ENCODE measurements at regions not wholly inside any gene's neighbourhood (a gene's known extent, or its start where the extent isn't known, plus 50 kb on each side); places are given as distances from the start of the nearest gene placed in this dataset.
"Not testable (repeated sequence)": the region's sequence is repeated elsewhere in the genome, so short reads cannot be mapped to it uniquely, and the experiment has no call there.

DNA sequence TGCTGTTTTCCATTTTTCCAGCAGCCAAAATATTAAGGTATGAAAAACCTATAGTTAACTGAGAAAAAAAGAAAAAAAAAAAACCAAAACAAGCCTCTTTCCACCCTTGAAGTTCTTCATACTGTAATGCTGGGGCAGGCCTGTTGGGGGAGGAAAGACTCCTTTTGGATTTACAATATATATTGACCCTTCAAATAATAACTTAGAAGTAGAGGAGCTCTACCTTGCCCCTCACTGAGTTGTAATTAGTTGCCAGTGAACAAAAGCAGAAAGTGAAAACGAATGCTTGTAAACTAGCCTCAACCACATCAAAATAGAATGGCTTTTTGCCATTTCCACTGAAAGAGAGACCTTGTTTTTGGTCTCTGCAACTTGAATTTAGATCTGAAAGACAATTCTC, 326.6 kb downstream of the NR2F2 start:
- Histone ChIP-seq H3K27me3 (ENCODE audit: control insufficient read depth in 1 of 2, insufficient read depth in 2 of 2, low read length in 2 of 2) (no peaks in the 10 kb centered on the region), H2AFZ (ENCODE audit: low read length) (no peak overlapping the region), H3K9me3 (ENCODE audit: low read length) (no peaks in the 10 kb centered on the region), H4K20me1 (ENCODE audit: insufficient read depth, low read length) (no peaks in the 10 kb centered on the region), H3K4me3 (replicated peaks in 1 of 3; ENCODE audit: insufficient read depth in 1 of 3, low read depth in 2 of 3, low read length in 3 of 3) (no peak overlapping the region), H3K4me2 (ENCODE audit: low read depth, low read length) (no peak overlapping the region), H3K4me1 (ENCODE audit: insufficient read depth, low read length) (no peaks in the 10 kb centered on the region), H3K79me2 (ENCODE audit: insufficient read depth, low read length) (no peaks in the 10 kb centered on the region), H3K36me3 (replicated peaks in 1 of 2; ENCODE audit: control insufficient read depth in 1 of 2, insufficient read depth in 2 of 2, low read length in 2 of 2) (no peaks in the 10 kb centered on the region), H3K27ac (ENCODE audit: extremely low read length, insufficient read depth, low read length) (no peak overlapping the region), H3K9ac (ENCODE audit: insufficient read depth, low read depth, low read length) (no peak overlapping the region)
- ChIA-PET POLR2A (no interaction called here), CTCF (ENCODE audit: low intra/inter-chr PET ratio, low total read pairs) (no interaction called here)
- WGBS (ENCODE audit: low lambda C conversion rate): 5% methylated on average over 1 of the region's 1 CpG
- FAIRE-seq (no peak), ATAC-seq (no peak), DNase-seq (ENCODE audit: low spot score) (no peak)
- intact Hi-C loops (cut with micrococcal nuclease; ENCODE audit: unreplicated experiment): no loop called here
- in situ Hi-C loops (cut with HindIII; ENCODE audit: extremely low pct_ligation_motif_present, low pct_unique_long_range_greater_than_20kb): no loop called here
- no peak for TF ChIP-seq ZNF569 (CRISPR knock-in tag; IDR thresholded peaks at IDR 0.05; ENCODE audit: borderline replicate concordance)
- no peak for TF ChIP-seq KDM5B (CRISPR knock-in tag; IDR thresholded peaks at IDR 0.05; ENCODE audit: borderline replicate concordance)
- no peak for TF ChIP-seq ZNF546 (CRISPR knock-in tag; conservative IDR thresholded peaks at IDR 0.05)
- BruUV-seq (replicated peaks): no TSS peak

DNA sequence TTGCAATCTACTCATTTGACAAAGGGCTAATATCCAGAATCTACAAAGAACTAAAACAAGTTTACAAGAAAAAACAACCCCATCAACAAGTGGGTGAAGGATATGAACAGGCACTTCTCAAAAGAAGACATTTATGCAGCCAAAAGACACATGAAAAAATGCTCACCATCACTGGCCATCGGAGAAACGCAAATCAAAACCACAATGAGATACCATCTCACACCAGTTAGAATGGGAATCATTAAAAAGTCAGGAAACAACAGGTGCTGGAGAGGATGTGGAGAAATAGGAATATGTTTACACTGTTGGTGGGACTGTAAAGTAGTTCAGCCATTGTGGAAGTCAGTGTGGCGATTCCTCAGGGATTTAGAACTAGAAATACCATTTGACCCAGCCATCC, 336.5 kb downstream of the NR2F2 start:
- BruUV-seq (replicated peaks); H3K79me2 ChIP-seq (ENCODE audit: insufficient read depth, low read length); H2AFZ ChIP-seq (ENCODE audit: low read length); CTCF ChIA-PET (ENCODE audit: low intra/inter-chr PET ratio, low total read pairs); H3K4me2 ChIP-seq (ENCODE audit: low read depth, low read length); POLR2A ChIA-PET; ATAC-seq; DNase-seq (ENCODE audit: low spot score); in situ Hi-C loops (cut with HindIII; ENCODE audit: extremely low pct_ligation_motif_present, low pct_unique_long_range_greater_than_20kb); H3K36me3 ChIP-seq (replicated peaks in 1 of 2; ENCODE audit: control insufficient read depth in 1 of 2, insufficient read depth in 2 of 2, low read length in 2 of 2); H3K4me3 ChIP-seq (replicated peaks in 1 of 3; ENCODE audit: insufficient read depth in 1 of 3, low read depth in 2 of 3, low read length in 3 of 3); H3K9ac ChIP-seq (ENCODE audit: insufficient read depth, low read depth, low read length); H3K9me3 ChIP-seq (ENCODE audit: low read length); H3K27me3 ChIP-seq (ENCODE audit: control insufficient read depth in 1 of 2, insufficient read depth in 2 of 2, low read length in 2 of 2); intact Hi-C loops (cut with micrococcal nuclease; ENCODE audit: unreplicated experiment); H3K4me1 ChIP-seq (ENCODE audit: insufficient read depth, low read length); H3K27ac ChIP-seq (ENCODE audit: extremely low read length, insufficient read depth, low read length); FAIRE-seq; H4K20me1 ChIP-seq (ENCODE audit: insufficient read depth, low read length): not testable (repeated sequence)
- WGBS (ENCODE audit: low lambda C conversion rate): 0% methylated on average over 3 of the region's 3 CpGs

DNA sequence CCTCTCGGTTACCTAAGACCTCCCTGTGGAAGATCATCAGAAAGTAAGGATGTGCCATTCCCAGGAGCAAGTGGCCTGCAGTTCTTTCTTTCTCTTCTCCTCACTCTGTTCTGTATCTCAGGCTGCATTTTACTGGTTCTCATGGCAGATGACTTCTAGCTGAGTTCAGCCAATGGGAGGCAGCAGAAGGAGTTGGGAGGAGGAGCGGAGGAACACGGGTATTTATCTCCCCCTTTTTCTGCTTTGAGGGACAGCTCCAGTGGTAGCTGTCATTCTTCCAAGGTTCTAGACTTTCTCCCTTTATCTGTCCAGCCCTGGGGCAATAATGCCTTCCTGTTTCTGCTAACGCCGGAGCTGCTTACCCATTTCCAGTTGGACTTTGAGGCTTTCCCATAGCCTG, 339.9 kb downstream of the NR2F2 start:
- no peaks in the 10 kb centered on the region for H3K79me2 ChIP-seq (ENCODE audit: insufficient read depth, low read length)
- intact Hi-C loops (cut with micrococcal nuclease; ENCODE audit: unreplicated experiment): no loop called here
- H3K36me3 ChIP-seq (replicated peaks in 1 of 2; ENCODE audit: control insufficient read depth in 1 of 2, insufficient read depth in 2 of 2, low read length in 2 of 2): no peaks in the 10 kb centered on the region
- BruUV-seq (replicated peaks): no TSS peak
- H3K27ac ChIP-seq (ENCODE audit: extremely low read length, insufficient read depth, low read length): no peak overlapping the region
- H3K27me3 ChIP-seq (ENCODE audit: control insufficient read depth in 1 of 2, insufficient read depth in 2 of 2, low read length in 2 of 2): no peaks in the 10 kb centered on the region
- H3K4me1 ChIP-seq (ENCODE audit: insufficient read depth, low read length): no peaks in the 10 kb centered on the region
- in situ Hi-C loops (cut with HindIII; ENCODE audit: extremely low pct_ligation_motif_present, low pct_unique_long_range_greater_than_20kb): no loop called here
- no peak for ATAC-seq
- H3K9me3 ChIP-seq (ENCODE audit: low read length): no peaks in the 10 kb centered on the region
- FAIRE-seq: no peak
- H3K9ac ChIP-seq (ENCODE audit: insufficient read depth, low read depth, low read length): no peak overlapping the region
- no peak overlapping the region for H3K4me2 ChIP-seq (ENCODE audit: low read depth, low read length)
- no peak for DNase-seq (ENCODE audit: low spot score)
- POLR2A ChIA-PET: no interaction called here
- no peak overlapping the region for H3K4me3 ChIP-seq (replicated peaks in 1 of 3; ENCODE audit: insufficient read depth in 1 of 3, low read depth in 2 of 3, low read length in 3 of 3)
- no peak overlapping the region for H2AFZ ChIP-seq (ENCODE audit: low read length)
- 22% methylated on average over 5 of the region's 5 CpGs for WGBS (ENCODE audit: low lambda C conversion rate)
- H4K20me1 ChIP-seq (ENCODE audit: insufficient read depth, low read length): no peaks in the 10 kb centered on the region
- CTCF ChIA-PET (ENCODE audit: low intra/inter-chr PET ratio, low total read pairs): no interaction called here
- TF ChIP-seq, protein P1, sequence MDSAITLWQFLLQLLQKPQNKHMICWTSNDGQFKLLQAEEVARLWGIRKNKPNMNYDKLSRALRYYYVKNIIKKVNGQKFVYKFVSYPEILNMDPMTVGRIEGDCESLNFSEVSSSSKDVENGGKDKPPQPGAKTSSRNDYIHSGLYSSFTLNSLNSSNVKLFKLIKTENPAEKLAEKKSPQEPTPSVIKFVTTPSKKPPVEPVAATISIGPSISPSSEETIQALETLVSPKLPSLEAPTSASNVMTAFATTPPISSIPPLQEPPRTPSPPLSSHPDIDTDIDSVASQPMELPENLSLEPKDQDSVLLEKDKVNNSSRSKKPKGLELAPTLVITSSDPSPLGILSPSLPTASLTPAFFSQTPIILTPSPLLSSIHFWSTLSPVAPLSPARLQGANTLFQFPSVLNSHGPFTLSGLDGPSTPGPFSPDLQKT (CRISPR knock-in tag; IDR thresholded peaks at IDR 0.05; ENCODE audit: borderline replicate concordance): no peak
- TF ChIP-seq KMT2A (CRISPR knock-in tag; IDR thresholded peaks at IDR 0.05) (no peak), SOX6 (IDR thresholded peaks at IDR 0.05) (no peak), SOX6 (CRISPR knock-in tag; IDR thresholded peaks at IDR 0.05) (no peak), ZNF878 (CRISPR knock-in tag; IDR thresholded peaks at IDR 0.05) (no peak), ZNF251 (CRISPR knock-in tag; IDR thresholded peaks at IDR 0.05) (no peak), ZNF546 (CRISPR knock-in tag; conservative IDR thresholded peaks at IDR 0.05) (no peak), NR3C1 (CRISPR knock-in tag; IDR thresholded peaks at IDR 0.05) (no peak)
- TF ChIP-seq, protein P2, sequence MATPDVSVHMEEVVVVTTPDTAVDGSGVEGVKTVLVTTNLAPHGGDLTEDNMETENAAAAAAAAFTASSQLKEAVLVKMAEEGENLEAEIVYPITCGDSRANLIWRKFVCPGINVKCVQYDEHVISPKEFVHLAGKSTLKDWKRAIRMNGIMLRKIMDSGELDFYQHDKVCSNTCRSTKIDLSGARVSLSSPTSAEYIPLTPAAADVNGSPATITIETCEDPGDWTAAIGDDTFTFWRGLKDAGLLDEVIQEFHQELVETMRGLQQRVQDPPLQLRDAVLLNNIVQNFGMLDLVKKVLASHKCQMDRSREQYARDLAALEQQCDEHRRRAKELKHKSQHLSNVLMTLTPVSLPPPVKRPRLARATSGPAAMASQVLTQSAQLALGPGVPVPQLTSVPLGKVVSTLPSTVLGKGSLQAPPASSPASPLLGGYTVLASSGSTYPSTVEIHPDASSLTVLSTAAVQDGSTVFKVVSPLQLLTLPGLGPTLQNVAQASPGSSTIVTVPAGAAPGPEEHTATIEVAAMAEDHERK (CRISPR knock-in tag; IDR thresholded peaks at IDR 0.05; ENCODE audit: low read depth): no peak

Measured in HepG2 (cell line).